Upper lobe of left lung (tissue), 4 donors: ENCODE measurements at regions not wholly inside any gene's neighbourhood (a gene's known extent, or its start where the extent isn't known, plus 50 kb on each side); places are given as distances from the start of the nearest gene placed in this dataset.

Experiments
- CTCF ChIP-seq, 6 experiments: fragments of 450-650 bp in 4 of 6; fragments of 200-600 bp in 2 of 6; sonication (generic) in 2 of 6; IDR thresholded peaks; one replicate each; pipeline ENCODE4 v1.5.1; 2016 to 2019; ENCODE audit warnings: antibody characterized with exemption in 6 of 6
- EP300 ChIP-seq, 4 donors: sonication (generic); formaldehyde crosslinking; IDR thresholded peaks; one replicate each; pipeline ENCODE4 v1.5.1; 2017; ENCODE audit warnings: antibody characterized with exemption in 4 of 4, control low read depth in 2 of 4
- POLR2A ChIP-seq, 4 donors: fragments of 450-650 bp; IDR thresholded peaks; one replicate each; pipeline ENCODE4 v1.5.1; 2016 to 2017; ENCODE audit warnings: antibody characterized with exemption in 4 of 4, mild to moderate bottlenecking in 2 of 4
- POLR2AphosphoS5 ChIP-seq, 2 donors: sonication (generic); formaldehyde crosslinking; IDR thresholded peaks; one replicate each; pipeline ENCODE4 v1.5.1; 2017; ENCODE audit warnings: antibody characterized with exemption in 2 of 2

GRCh38 chr14:46036099-46036498 lies 615.5 kb downstream of the RPL10L start:
- TF ChIP-seq CTCF (IDR thresholded peaks at IDR 0.05), result no peak
- TF ChIP-seq POLR2A (IDR thresholded peaks at IDR 0.05), result no peak
- no peak for TF ChIP-seq POLR2AphosphoS5 (IDR thresholded peaks at IDR 0.05)
- no peak for TF ChIP-seq EP300 (IDR thresholded peaks at IDR 0.05)
